Endothelial cell of umbilical vein (primary cell): ENCODE measurements at regions not wholly inside any gene's neighbourhood (a gene's known extent, or its start where the extent isn't known, plus 50 kb on each side); places are given as distances from the start of the nearest gene placed in this dataset.

Experiments
- BruUV-seq: library from RNA; stranded (reverse); fragments of 400-500 nt; replicated peaks from 2 replicates; lab custom pipeline; 2021; lab: Mats Ljungman, UMichigan
- CTCF ChIA-PET: fragments of 300-600, 350-600 bp; sonication (Branson Sonifier 250); formaldehyde crosslinking; loops from one replicate; lab custom pipeline; 2021; ENCODE audit warnings: antibody characterized with exemption, inconsistent platforms; lab: Charles Lee
- POLR2A ChIA-PET: fragments of 300-600, 350-600 bp; sonication (Branson Sonifier 250); formaldehyde crosslinking; loops from one replicate; lab custom pipeline; 2021; ENCODE audit warnings: antibody characterized with exemption, inconsistent platforms; lab: Charles Lee
- DNase-seq: peaks from one replicate; pipeline ENCODE4 v3.0.0-alpha.2; 2011; ENCODE audit warnings: low read depth, low spot score
- FAIRE-seq: peaks from 2 replicates; lab custom pipeline; 2011; peaks lifted over from hg19 to GRCh38; lab: Jason Lieb, UNC
- H2AFZ ChIP-seq: 2 replicates; pipeline ENCODE4 v1.6.0; 2012; ENCODE audit warnings: low read depth, low read length, control low read depth, inconsistent platforms
- H3K27ac ChIP-seq: 2 replicates; pipeline ENCODE4 v1.5.1; 2011; ENCODE audit warnings: low read depth, mild to moderate bottlenecking, control low read depth, low read length, moderate library complexity; ENCODE audit not compliant: insufficient read depth
- H3K27me3 ChIP-seq, 2 experiments: 2 replicates each; pipeline versions ENCODE4 v1.6.0 to v1.6.1; 2011; ENCODE audit warnings: low read length in 2 of 2, mixed read lengths in 1 of 2; ENCODE audit not compliant: control insufficient read depth in 2 of 2, insufficient read depth in 2 of 2
- H3K36me3 ChIP-seq, 2 experiments: 2 replicates in 1 of 2; 3 replicates in 1 of 2; pipeline ENCODE4 v1.5.1; 2011; ENCODE audit warnings: low read length in 2 of 2, mild to moderate bottlenecking in 1 of 2, moderate library complexity in 1 of 2; ENCODE audit not compliant: control insufficient read depth in 2 of 2, insufficient read depth in 2 of 2; ENCODE audit errors: extremely low read depth in 1 of 2
- H3K4me1 ChIP-seq: 3 replicates; pipeline ENCODE4 v1.5.1; 2011; ENCODE audit warnings: mild to moderate bottlenecking, low read length; ENCODE audit not compliant: control insufficient read depth, insufficient read depth; ENCODE audit errors: extremely low read depth
- H3K4me2 ChIP-seq: 2 replicates; pipeline ENCODE4 v1.6.1; 2011; ENCODE audit warnings: low read length, control low read depth, mixed read lengths; ENCODE audit not compliant: insufficient read depth
- H3K4me3 ChIP-seq, 3 experiments: fragments of 200-600 bp in 1 of 3; sonication (generic), shearing (Covaris generic) in 1 of 3; replicated peaks in 1 of 3; 2 replicates each; pipeline ENCODE4 v1.5.1; 2011 to 2016; ENCODE audit warnings: control low read depth in 3 of 3, low read length in 3 of 3, mild to moderate bottlenecking in 2 of 3, inconsistent platforms in 1 of 3, low read depth in 1 of 3, moderate library complexity in 1 of 3; ENCODE audit not compliant: insufficient read depth in 1 of 3
- H3K79me2 ChIP-seq: 2 replicates; pipeline ENCODE4 v1.6.0; 2012; ENCODE audit warnings: low read length, inconsistent platforms; ENCODE audit not compliant: control insufficient read depth, insufficient read depth
- H3K9ac ChIP-seq: replicated peaks from 2 replicates; pipeline ENCODE3; 2011; ENCODE audit warnings: low read length, control low read depth; ENCODE audit not compliant: insufficient read depth; ENCODE audit errors: extremely low read depth
- H3K9me1 ChIP-seq: replicated peaks from 3 replicates; pipeline ENCODE4 v1.6.0; 2011; ENCODE audit warnings: mild to moderate bottlenecking, low read length; ENCODE audit not compliant: control insufficient read depth, insufficient read depth; ENCODE audit errors: extremely low read depth
- H3K9me3 ChIP-seq: replicated peaks from 2 replicates; pipeline ENCODE4 v1.5.1; 2012; ENCODE audit warnings: low read length, inconsistent platforms; ENCODE audit not compliant: control insufficient read depth, insufficient read depth
- H4K20me1 ChIP-seq: replicated peaks from 2 replicates; pipeline ENCODE3; 2011; ENCODE audit warnings: mild to moderate bottlenecking, low read length; ENCODE audit not compliant: control insufficient read depth, insufficient read depth; ENCODE audit errors: extremely low read depth
- CTCF ChIP-seq, 2 donors: IDR thresholded peaks; 1 replicate in 1 of 2; 2 replicates in 1 of 2; pipeline ENCODE4 v1.5.1; 2011; ENCODE audit warnings: low read length in 2 of 2, mild to moderate bottlenecking in 2 of 2, moderate library complexity in 2 of 2, control low read depth in 1 of 2, inconsistent platforms in 1 of 2, low read depth in 1 of 2; ENCODE audit not compliant: insufficient read depth in 1 of 2; ENCODE audit errors: extremely low read depth in 1 of 2
- EZH2 ChIP-seq: IDR thresholded peaks from 2 replicates; pipeline ENCODE4 v1.6.1; 2012; ENCODE audit warnings: borderline replicate concordance, low read depth, mild to moderate bottlenecking, moderate library complexity, low read length, inconsistent platforms; ENCODE audit not compliant: severe bottlenecking
- FOS ChIP-seq: IDR thresholded peaks from 2 replicates; pipeline ENCODE4 v1.6.1; 2011; ENCODE audit warnings: mild to moderate bottlenecking, low read length, moderate library complexity, borderline replicate concordance; ENCODE audit not compliant: insufficient read depth
- GATA2 ChIP-seq: IDR thresholded peaks from 2 replicates; pipeline ENCODE4 v1.7.0; 2011; ENCODE audit warnings: low read depth, mild to moderate bottlenecking, moderate library complexity, mixed read lengths, low read length; ENCODE audit not compliant: insufficient read length, insufficient read depth
- JUN ChIP-seq: IDR thresholded peaks from 2 replicates; pipeline ENCODE4 v1.6.1; 2011; ENCODE audit warnings: borderline replicate concordance, low read depth; ENCODE audit not compliant: insufficient read length, insufficient read depth
- MAX ChIP-seq: IDR thresholded peaks from 2 replicates; pipeline ENCODE4 v1.6.1; 2011; ENCODE audit not compliant: insufficient read depth, insufficient read length
- MYC ChIP-seq: IDR thresholded peaks from one replicate; pipeline ENCODE4 v1.6.1; 2011; ENCODE audit warnings: mild to moderate bottlenecking, low read depth, low read length
- POLR2A ChIP-seq: IDR thresholded peaks from 2 replicates; pipeline ENCODE4 v1.6.1; 2012; ENCODE audit warnings: low read depth, mild to moderate bottlenecking, control low read depth, low read length
- POLR2AphosphoS5 ChIP-seq: IDR thresholded peaks from 2 replicates; pipeline ENCODE4 v1.6.1; 2012; ENCODE audit warnings: low read depth, mild to moderate bottlenecking, control low read depth, low read length, moderate library complexity; ENCODE audit not compliant: insufficient read depth
- dilution Hi-C: fragments of 300-500 bp; cut with MboI; formaldehyde crosslinking; loops from one replicate; pipeline ENCODE4 v1.15.0; 2019; ENCODE audit warnings: low sequenced_read_pairs; ENCODE audit not compliant: extremely low pct_ligation_motif_present
- intact Hi-C: fragments of 100-400 bp; cut with micrococcal nuclease; formaldehyde crosslinking; loops from one replicate; pipeline ENCODE4 v1.10.0; 2022

- ChIA-PET POLR2A (no interaction called here), CTCF (no interaction called here)
- H3K4me2 ChIP-seq: no peak overlapping the region
- no peak overlapping the region for H2AFZ ChIP-seq
- no peaks in the 10 kb centered on the region for H3K4me1 ChIP-seq
- DNase-seq (no peak), FAIRE-seq (no peak)
- no peaks in the 10 kb centered on the region for H3K9me1 ChIP-seq
- dilution Hi-C loops: no loop called here
- no peaks in the 10 kb centered on the region for H3K79me2 ChIP-seq
- no peaks in the 10 kb centered on the region for H3K36me3 ChIP-seq
- H3K27me3 ChIP-seq: no peaks in the 10 kb centered on the region
- H3K27ac ChIP-seq: no peak overlapping the region
- TF ChIP-seq EZH2 (no peak), MYC (no peak), CTCF (IDR thresholded peaks at IDR 0.05; ENCODE audit: extremely low read depth in 1 of 2, insufficient read depth in 1 of 2, low read depth in 1 of 2, low read length in 2 of 2) (no peak), JUN (no peak)
- intact Hi-C loops: no loop called here
- H4K20me1 ChIP-seq: no peaks in the 10 kb centered on the region
- peaks cover 1% of the 10 kb centered on the region for H3K9me3 ChIP-seq
- H3K4me3 ChIP-seq: no peak overlapping the region
- BruUV-seq: no TSS peak
- H3K9ac ChIP-seq: no peak overlapping the region
Measured at GRCh38 chr3:135801018-135801417, 164.5 kb upstream of the PPP2R3A start.

- Histone ChIP-seq H3K4me1 (no peaks in the 10 kb centered on the region), H2AFZ (no peak overlapping the region), H3K9me3 (peaks cover 1% of the 10 kb centered on the region), H3K79me2 (no peaks in the 10 kb centered on the region), H3K36me3 (no peaks in the 10 kb centered on the region), H3K9ac (no peak overlapping the region), H3K9me1 (no peaks in the 10 kb centered on the region), H4K20me1 (no peaks in the 10 kb centered on the region), H3K27me3 (no peaks in the 10 kb centered on the region), H3K27ac (no peak overlapping the region), H3K4me2 (no peak overlapping the region), H3K4me3 (no peak overlapping the region)
- POLR2A ChIA-PET: no interaction called here
- dilution Hi-C loops (no loop called here), intact Hi-C loops (no loop called here)
- CTCF ChIA-PET: no interaction called here
- no TSS peak for BruUV-seq
- DNase-seq: no peak
- no peak for FAIRE-seq
- no peak for TF ChIP-seq FOS
- TF ChIP-seq GATA2: no peak
- TF ChIP-seq EZH2: no peak
- no peak for TF ChIP-seq POLR2A
- no peak for TF ChIP-seq JUN
- no peak for TF ChIP-seq MAX
- TF ChIP-seq POLR2AphosphoS5: no peak
- no peak for TF ChIP-seq CTCF (IDR thresholded peaks at IDR 0.05; ENCODE audit: extremely low read depth in 1 of 2, insufficient read depth in 1 of 2, low read depth in 1 of 2, low read length in 2 of 2)
Measured at GRCh38 chr3:135802171-135802570, 163.4 kb upstream of the PPP2R3A start.
